Limb (tissue), 2 donors: ENCODE measurements at regions not wholly inside any gene's neighbourhood (a gene's known extent, or its start where the extent isn't known, plus 50 kb on each side); places are given as distances from the start of the nearest gene placed in this dataset.

Experiments used
- DNase-seq, 2 donors: peaks; one replicate each; pipeline ENCODE4 v3.0.0-alpha.2; 2016; ENCODE audit errors: extremely low spot score in 2 of 2

DNA sequence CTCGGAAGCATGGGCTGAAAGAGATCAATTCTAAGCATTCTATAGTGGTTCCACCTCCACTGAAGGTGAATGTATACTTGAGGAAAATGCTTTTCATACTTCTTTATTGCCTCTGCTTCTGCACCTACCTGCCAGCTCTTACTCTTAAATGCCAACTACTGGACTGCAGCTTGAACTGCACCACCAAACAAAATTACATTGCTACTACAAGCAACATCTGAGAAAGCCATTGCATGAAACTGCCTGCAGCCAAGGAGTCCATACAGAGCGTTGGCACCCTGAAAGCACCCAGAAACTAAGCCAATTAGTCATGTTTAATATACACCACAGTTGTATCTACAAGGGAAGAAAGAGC, 440.9 kb downstream of the BTBD3 start:
- DNase-seq: no peak

DNA sequence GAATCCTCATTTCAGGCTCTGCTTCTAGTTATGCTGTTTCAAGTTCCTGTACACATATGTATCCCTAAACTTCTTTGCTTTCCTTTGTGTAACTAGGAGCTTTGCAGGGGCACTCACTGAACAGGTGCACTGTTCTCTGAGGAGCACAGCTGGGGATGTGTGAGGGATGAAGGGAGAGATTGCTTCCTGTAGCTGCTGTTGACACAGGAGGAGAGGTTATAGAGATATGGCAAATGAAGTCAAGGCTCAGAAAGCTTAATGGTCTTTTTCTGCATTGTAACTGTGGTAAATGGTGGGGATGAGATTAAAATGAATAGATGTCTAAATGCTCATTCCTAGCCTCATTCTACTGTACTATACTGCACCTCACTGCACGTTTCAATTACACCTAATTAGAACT, 454.3 kb downstream of the BTBD3 start:
- DNase-seq: no peak

DNA sequence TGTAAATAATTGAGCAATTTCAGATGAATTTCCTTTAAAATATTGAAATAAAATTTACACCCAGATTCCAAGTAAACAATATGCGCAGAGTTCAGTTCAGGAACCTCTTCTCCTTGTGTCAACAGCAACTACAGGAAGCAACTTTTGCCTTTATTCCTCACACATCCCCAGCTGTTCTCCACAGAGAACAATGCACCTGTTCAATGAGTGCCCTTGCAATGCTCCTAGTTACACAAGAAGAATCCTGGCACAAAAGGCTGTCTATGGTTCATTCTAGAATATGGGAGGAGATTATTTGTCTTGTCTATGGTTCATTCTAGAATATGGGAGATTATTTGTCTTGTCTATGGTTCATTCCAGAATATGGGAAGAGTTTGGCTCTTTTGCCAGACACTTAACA, 454.9 kb downstream of the BTBD3 start:
- no peak for DNase-seq

DNA sequence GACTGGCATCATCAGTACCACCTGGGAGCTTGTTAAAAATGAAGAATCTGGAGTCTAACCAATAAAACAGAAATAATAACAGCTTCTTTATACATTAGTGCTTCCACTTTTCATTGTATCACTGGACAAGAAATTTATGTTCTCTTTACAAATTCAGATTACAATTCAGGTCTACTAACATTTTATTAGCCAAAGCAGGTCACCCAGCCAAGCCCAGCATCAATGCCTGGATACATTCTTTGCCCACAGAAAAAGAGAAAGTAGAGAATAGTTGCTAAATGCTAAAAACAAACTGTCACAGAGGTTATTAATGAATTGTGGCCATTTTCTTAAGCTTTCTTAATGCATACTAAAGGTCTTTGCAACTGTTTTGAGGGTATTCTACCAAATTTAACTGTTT, 458.3 kb downstream of the BTBD3 start:
- no peak for DNase-seq

DNA sequence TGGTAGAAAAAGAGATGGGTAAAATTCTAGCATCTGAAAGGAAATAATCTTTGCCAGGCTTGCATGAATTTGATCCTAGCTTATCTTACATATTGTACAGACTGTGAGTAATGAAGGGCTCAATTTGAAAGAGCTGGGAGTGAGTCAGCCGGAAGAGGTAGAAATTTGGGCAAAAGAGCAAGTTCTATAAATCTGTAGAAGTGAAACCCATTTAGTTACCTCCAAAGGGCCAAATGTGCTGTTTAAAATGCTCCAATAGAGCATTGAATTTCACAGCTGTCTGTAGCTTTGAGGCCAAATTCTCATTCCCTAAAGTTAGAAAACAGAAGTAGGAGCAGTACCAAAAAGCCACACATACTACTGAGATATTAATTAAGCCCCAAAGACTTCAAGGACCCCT, 466.1 kb downstream of the BTBD3 start:
- no peak for DNase-seq

DNA sequence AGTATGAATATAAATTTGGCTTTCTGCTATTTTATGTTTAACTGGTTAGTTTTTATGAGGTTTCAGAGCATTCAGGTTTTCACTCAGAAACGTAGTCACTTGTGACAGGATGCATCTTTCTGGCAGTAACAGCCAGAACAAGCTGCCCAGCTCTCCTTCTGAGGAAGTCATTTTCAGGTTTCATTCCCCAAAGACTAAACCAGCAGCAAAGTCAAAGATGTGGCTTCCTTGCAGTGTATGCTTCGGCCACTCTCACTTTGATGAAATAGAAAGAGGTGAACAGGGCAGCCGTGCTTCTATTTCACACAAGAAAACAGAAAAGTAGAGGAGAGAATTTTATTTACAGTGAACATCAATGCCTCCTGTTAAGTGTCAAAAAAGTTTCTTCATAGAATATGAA, 469.1 kb downstream of the BTBD3 start:
- no peak for DNase-seq

DNA sequence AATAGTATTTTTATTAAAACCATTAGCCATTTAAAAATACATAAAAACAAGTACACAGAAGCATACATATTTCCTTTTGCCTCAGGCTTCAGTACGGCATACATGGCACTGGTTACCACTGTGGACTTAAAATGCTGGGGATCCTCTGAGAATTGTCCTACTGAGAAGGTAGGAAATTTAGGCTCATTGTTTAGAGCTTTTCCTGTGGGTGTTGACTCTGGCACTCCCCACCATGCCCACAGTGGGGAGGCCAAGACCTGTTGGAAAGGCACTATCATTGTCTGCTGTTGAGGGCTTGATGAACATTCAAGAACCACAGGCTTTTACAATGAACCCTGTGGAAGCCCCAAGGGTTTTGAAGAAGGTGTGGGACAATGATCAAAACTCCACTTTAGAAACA, 473.4 kb downstream of the BTBD3 start:
- DNase-seq: no peak

DNA sequence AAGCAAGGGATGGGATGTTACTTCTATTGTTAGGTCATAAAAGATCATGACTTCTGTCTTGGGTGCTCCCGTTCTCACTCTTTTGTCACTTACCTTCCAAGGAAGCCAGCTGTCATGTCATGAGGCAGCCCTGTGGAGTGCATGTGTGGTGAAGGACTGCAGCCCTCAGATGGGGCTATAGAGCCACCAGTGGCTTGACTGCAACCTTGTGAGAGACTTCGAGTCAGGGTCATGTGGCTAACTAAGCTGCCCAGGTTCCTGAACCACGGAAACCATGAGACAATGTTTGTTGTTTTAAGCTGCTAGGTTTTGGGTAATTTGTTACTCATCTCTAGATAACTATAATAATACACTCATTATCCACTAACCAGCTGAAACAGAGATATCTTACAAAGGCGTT, 477.1 kb downstream of the BTBD3 start:
- DNase-seq: no peak

DNA sequence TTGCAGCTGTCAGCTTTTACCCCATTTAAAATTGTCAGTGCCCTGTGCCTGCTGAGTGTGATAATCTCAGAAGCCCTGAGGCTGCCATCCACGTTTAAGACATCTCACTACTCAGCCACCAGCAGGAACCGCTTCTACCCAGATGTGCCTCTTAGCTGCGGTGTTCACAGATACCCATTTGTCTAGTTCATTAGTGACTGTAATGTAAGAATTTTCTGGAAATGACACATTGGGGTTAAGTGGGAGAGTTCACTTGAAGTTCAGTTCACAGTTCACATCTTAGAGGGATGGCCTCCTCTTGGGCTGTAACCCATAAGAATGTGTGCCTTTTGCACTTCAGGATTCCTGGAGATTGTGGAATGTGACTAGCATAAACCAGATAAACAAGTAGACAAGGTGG, 477.7 kb downstream of the BTBD3 start:
- no peak for DNase-seq

DNA sequence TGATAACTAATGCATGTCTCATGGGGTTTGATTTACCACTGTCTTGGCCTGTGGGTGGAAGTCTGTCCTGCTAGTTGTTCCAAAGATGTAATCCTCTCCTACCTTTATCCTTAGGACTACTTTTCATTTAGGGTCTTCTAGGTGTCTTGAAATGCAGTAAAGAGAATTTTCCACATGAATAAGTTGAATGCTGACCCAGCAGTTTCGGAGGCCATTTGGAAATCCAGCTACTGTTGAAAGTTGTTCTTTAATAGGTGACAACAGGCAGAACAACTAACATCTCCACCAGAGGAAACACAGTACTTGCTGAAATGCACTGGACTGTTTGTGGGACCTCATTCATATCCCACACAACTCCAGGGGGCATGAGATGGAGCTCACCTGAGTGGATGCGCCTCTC, 478.1 kb downstream of the BTBD3 start:
- no peak for DNase-seq

DNA sequence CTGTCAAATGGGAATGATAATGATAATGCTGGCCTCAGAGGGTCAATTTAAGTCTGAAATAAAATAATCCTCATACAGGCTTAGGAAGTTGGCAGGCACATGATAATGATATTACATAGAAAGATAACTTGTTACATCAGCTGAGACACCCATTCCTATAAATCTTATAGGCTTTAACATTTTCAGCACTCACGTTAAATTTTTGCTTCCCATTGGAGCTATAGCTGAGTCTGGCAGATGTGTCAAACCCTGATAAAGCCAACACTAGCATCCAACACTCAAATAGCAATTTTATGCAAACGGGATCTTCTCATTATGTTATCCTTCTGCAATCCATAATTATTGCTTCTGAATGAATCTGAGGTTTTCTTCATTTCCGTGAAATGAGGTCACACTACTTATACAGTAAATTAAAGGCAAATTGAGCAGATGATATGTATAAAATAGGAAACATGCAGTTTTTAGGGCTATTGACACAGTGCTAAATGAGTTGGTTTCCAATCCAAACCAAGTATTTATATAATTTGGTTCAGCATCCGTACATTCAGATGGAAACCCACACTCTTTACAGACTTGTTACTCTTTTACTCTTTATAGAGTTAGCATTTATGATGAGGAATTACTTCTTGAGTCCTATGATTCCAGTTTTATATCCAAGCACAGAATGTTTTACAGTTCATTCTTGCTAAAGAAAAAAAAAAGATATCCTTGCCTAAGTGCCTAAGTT, 481.6 kb downstream of the BTBD3 start:
- no peak for DNase-seq

DNA sequence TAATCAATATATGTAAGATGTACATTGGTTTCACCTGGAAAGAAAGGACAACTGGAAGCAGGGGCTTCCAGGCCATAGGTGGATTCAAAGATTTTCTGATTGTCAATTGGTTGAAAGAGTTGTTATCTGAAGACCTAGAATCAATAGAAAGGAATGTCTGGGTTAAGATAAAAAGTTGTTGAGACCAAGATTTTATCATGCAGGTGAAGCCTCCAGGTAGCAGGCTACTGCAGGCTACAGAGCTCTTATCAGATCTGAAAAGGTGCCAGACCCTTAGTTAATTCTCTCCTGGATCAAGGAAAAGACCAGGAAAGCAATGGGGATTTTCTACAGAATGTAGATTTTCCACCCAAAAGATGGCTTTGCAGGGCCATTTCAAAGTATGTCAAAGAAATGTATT, 487.2 kb downstream of the BTBD3 start:
- no peak for DNase-seq

DNA sequence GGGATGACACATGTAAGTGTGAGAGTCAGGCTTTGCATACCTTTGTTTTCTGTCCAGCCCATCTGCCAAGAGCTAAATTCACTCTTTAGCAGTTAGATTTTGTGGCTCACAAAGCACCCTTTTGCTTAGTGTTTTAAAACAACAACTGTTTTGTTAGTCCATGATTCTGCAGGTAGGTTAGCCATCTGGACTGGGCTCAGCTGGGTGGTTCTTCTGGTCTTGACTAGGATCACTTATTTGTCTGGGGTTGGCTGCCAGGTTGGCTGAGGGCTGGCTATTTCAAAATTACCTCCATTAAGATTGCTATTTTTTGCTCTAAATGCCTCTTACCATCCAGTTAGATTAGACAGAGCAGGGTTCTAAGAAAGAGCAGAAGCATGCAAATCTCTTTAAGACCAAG, 489.3 kb downstream of the BTBD3 start:
- no peak for DNase-seq

DNA sequence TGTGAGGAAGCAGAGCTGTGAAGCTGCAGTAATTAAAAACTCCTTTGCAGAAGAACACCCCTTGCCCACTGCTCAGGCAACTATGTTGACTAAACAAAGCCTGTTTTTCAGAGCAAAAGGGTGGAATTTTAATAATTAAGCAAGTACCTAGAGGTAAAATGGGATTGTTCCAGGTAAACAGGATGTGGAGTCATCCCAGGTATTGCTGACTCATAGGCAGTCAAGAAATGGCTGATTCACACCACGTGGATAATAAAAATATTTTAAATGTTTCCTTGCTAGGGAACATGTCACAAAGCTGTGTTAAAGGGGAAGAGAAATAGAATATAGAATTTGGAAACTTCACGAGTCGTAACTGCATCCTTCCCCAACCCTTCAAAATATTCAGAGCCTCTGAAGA, 491.8 kb downstream of the BTBD3 start:
- DNase-seq: no peak

DNA sequence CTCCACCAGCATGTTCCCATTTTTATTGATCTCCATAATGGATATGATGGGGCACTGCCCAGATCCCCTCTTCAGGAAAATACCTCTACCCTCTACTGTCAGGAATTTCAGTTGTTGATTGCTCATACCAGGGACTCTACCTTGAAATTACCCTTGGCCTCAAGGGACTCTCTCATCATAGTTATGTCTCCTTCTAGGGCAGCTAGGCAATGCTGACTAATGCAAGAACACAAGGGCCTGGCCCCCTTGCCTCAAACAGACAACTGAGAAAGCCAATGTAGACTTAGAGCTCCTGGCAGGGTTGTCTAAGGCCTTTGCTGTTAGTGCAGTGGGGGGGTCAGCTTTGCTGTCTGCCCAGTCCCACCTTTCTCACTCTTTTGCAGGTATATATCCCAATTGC, 493.1 kb downstream of the BTBD3 start:
- no peak for DNase-seq

DNA sequence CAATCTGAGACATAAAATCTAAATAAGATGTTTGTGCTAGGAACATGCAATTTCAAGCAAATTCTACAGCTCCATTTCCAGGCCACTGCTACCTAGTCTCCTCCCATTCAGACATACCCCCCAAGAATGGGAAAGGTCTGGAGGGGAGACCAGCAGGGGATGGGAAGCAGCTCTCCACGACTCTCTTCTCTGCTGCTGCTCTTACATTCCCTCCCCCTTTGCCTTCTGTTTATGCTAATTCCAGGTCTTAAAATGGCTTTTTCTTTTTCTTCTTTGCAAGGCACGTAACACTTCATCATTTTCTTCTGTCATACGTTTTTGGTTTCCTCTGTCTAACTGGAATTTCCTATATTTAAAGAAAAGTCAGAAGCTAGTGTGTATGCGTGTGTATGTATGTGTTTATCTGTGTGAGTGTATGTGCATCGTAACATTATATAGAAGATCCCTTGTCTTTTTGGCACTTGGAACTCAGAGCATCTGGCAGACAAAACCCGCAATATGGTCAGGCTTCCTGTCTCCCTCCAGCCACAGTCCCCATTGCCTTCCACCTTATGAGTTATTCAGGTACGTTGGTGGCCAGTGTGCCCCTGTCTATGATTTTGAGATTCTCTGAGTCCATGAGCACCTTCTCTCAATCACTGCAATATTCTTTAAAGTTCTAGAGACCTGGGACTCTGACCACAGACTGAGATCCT, 493.7 kb downstream of the BTBD3 start:
- no peak for DNase-seq

DNA sequence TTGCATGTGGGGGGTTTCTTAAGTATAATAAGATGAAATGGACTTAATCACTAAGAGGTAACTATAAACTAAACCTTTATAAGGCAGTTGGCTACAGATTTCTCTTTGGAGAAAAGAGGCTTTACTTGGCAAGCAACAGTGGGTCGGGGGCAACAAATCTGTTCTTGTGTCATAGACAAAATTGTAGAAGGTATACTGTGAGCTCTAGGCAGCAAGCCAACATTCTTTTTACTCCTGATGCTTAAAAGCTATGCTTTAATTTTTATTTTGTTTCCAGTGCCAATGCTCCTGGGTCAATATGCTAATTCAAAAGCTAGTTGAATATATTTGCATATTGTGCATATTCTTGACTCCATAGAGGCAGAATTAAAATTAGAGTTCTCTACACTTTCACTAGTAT, 495.4 kb downstream of the BTBD3 start:
- DNase-seq: no peak

DNA sequence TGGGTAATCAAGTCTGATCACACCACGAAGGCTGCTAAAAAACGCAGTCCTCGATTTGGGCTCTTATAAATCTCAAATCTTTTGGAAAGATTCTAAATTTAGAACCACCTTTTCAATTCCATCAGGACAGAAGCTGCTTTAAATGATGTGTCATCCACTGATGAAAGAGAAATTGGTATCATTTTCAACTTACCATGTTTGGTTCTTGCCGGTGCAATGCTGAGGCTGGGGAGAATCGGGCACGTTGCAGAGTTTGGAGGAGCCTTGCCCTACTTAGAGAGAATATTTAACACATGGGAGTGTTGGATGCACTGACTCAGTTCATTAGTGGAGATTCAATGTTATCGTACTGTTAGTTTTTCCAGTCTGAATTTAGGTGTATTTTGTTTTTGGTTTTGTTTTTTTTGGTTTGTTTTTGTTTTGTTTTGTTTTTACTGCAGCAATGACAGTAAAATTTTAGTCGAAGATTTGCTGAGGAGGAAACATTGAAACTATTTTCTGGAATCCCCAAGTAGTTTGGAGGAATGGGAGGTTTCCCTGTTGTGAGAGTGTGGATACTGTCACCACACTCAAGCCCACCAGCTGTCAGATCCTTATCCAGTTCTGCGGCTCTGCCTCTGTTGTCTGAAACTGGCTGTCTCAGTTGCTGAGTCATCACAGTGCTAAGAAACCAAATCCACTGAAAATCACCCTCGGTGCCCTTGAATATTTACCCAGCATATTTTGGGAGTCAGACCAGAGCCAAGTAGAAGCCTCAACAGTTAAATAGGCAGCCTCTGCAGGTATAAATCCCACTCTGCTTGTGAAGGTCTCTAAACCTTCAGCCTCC, 497.0 kb downstream of the BTBD3 start:
- no peak for DNase-seq

DNA sequence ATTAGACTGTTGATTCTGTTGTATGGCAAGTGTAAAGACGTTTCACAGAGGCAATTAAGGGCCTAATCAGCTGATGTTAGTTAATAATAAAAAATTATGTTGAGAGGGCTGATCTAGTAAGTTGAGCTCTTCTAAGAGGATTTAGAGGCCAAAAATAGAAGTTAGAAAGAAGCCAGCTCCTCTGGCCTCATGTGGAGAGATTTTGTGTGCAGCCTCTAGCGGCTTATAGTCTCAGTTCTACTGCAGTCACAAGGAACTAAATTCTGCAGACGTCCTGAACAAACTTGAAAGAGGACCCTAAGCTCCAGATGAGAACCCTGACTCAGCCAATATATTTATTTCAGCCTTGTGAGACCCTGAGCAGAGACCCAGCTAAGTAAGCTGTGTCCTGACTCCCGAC, 498.6 kb downstream of the BTBD3 start:
- no peak for DNase-seq

DNA sequence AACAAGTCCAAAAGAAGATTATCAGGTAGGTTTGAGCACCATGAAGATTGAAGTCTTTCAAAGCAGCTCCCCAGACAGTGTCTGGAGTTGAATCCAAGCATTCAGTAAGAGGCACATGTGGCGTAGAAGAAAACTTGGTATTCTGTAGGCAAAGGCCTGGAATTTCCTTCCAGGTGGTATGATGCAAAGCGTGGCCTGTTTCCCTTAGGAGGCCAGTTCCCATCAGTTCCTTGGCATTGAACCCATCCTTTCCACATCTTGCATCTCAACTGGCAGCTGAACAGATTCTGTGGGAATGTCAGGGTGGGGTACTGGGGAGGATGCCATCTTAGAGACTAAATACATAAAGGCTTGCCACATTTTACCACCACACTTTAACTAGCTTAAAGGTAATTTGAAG, 516.0 kb downstream of the BTBD3 start:
- DNase-seq: no peak

DNA sequence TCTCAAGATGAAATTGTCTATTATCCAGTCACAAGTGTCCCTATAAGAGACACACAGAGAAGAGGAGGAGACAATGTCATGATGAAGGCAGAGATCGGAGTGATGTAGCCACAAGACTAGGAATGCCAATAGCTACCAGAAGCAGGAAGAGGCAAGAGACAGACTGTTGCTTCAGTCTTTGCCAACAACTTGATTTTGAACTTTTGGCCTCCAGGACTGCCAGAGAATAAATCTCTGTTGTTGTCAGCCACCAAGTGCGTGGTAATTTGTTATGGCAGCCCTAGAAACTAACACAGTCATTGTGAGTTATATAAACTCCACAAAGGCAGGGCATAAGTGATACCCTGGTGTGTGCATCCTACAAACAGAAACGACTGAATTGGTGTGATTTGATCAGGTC, 517.0 kb downstream of the BTBD3 start:
- DNase-seq: no peak

DNA sequence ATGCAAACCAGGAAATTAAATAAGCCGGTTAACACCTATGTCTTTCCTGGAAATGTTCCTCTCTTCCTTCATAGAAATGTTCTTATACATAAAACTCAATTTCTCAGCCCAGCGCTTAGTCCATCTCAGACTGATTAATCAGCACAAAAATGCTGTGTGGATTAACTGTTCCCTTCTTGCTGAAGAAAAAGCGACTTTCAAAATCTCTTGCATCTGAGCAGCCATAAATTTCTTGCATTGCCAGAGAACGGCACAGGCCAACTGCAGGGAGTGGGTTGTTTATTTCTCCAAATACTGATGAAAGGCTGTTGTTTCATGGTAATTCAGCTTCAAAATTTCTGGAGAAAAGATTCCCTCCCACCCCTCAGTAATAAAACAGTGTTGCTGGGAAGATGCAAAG, 517.6 kb downstream of the BTBD3 start:
- DNase-seq: no peak

DNA sequence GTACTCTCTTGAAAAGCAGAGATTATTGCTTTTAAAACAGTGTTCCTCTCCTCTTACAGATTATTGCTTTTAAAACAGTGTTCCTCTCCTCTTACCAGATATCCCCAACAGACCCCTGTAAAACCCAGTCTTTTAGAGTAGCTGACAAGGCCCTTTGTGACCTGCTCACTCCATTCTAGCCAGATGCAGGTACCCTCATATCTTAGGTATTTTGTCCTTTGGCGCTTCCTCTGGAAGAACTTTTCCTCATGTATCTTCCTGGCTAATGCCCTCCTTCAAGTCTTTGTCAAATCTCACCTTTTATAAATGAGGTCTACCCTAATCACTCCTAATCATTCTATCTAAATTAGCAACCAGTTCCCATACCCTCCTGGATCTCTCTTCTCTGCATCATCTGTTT, 536.0 kb downstream of the BTBD3 start:
- DNase-seq: no peak
